Tibial artery (tissue), 4 donors: ENCODE measurements at regions not wholly inside any gene's neighbourhood (a gene's known extent, or its start where the extent isn't known, plus 50 kb on each side); places are given as distances from the start of the nearest gene placed in this dataset.
A peak's percentile ranks its signal among the peaks of the same experiment; 100 is the strongest.

ENCODE experiments used
- DNase-seq, 2 donors: peaks; one replicate each; pipeline ENCODE4 v3.0.0-alpha.2; 2019
- H3K27ac ChIP-seq, 2 donors: fragments of 200-600 bp; sonication (generic) in 1 of 2; 1 replicate in 1 of 2; 2 replicates in 1 of 2; pipeline ENCODE4 v1.5.1; 2018 to 2019; ENCODE audit warnings: mild to moderate bottlenecking in 1 of 2
- H3K27me3 ChIP-seq, 2 donors: fragments of 200-600 bp; sonication (generic) in 1 of 2; one replicate each; pipeline versions ENCODE4 v1.5.1 to v1.6.0; 2016 to 2019
- H3K36me3 ChIP-seq, 3 donors: fragments of 200-600 bp; sonication (generic) in 2 of 3; one replicate each; pipeline ENCODE4 v1.5.1; 2016 to 2019; ENCODE audit warnings: mild to moderate bottlenecking in 2 of 3
- H3K4me1 ChIP-seq, 4 donors: fragments of 200-600 bp; sonication (generic) in 2 of 4; 1 replicate in 3 of 4; 2 replicates in 1 of 4; pipeline ENCODE4 v1.5.1; 2016 to 2019
- H3K4me3 ChIP-seq, 2 donors: fragments of 200-600 bp; sonication (generic) in 1 of 2; 1 replicate in 1 of 2; 2 replicates in 1 of 2; pipeline ENCODE4 v1.5.1; 2018 to 2019; ENCODE audit warnings: mild to moderate bottlenecking in 2 of 2
- H3K9me3 ChIP-seq, 3 donors: fragments of 200-600 bp; sonication (generic) in 1 of 3; one replicate each; pipeline ENCODE4 v1.5.1; 2016 to 2019
- intact Hi-C: fragments of 100-400 bp; cut with DNase I; formaldehyde crosslinking; loops from one replicate; pipeline ENCODE4 v1.15.0; 2023; ENCODE audit warnings: low total_unique reads
- TF ChIP-seq, protein P1 (sequence below), 2 experiments: fragments of 200-600 bp in 1 of 2; fragments of 450-650 bp in 1 of 2; IDR thresholded peaks; one replicate each; pipeline ENCODE4 v1.5.1; 2017 to 2019; ENCODE audit warnings: antibody characterized with exemption in 2 of 2, mild to moderate bottlenecking in 1 of 2, moderate library complexity in 1 of 2

DNA sequence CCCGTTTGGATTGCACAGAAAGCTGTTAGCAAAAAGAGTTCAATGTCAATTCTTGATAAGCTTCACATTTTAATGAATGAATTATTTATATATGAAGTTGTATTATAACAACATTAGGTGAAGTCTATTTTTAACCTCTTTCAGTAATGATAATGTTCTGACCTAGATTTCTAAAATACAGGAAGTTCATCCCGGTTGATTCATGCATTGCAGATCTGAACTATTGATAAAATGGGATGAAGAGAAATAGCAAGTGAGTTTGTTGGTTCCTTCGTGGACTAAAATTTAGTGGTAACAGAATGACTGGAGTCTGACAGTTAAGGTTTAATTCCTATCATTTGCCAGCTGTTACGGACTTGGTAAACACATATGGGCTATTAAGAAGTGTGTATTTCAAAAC, 180.5 kb downstream of the PCSK1 start:
- H3K27me3 ChIP-seq = no peaks in the 10 kb centered on the region
- intact Hi-C loops = no loop called here
- no peaks in the 10 kb centered on the region for H3K36me3 ChIP-seq
- H3K27ac ChIP-seq = no peak overlapping the region
- no peaks in the 10 kb centered on the region for H3K9me3 ChIP-seq
- no peak for DNase-seq
- TF ChIP-seq, protein P1, sequence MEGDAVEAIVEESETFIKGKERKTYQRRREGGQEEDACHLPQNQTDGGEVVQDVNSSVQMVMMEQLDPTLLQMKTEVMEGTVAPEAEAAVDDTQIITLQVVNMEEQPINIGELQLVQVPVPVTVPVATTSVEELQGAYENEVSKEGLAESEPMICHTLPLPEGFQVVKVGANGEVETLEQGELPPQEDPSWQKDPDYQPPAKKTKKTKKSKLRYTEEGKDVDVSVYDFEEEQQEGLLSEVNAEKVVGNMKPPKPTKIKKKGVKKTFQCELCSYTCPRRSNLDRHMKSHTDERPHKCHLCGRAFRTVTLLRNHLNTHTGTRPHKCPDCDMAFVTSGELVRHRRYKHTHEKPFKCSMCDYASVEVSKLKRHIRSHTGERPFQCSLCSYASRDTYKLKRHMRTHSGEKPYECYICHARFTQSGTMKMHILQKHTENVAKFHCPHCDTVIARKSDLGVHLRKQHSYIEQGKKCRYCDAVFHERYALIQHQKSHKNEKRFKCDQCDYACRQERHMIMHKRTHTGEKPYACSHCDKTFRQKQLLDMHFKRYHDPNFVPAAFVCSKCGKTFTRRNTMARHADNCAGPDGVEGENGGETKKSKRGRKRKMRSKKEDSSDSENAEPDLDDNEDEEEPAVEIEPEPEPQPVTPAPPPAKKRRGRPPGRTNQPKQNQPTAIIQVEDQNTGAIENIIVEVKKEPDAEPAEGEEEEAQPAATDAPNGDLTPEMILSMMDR (IDR thresholded peaks at IDR 0.05) = no peak
- no peak overlapping the region for H3K4me3 ChIP-seq
- H3K4me1 ChIP-seq = peaks cover 0 to 51% (median 10%) of the 10 kb centered on the region in 4 donors

DNA sequence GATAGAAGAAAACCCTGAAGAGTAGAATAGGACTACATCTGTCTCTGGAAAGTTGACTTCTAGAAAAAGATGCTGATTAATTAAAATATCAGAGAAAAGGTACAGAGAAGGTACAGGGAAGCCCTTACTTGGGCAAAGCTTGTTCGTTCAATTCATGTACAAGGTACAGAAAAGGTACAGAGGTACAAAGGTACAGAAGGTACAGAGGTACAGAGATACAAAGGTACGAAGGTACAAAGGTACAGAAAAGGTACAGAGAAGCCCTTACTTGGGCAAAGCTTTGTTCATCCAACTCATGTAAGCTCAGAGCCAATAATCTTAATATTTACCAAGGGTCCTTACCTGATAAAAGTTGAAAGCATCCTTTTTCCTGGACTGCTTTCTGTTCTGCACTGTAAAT, 182.3 kb downstream of the PCSK1 start:
- H3K4me3 ChIP-seq = no peak overlapping the region
- H3K27me3 ChIP-seq = no peaks in the 10 kb centered on the region
- intact Hi-C loops = no loop called here
- no peaks in the 10 kb centered on the region for H3K36me3 ChIP-seq
- H3K4me1 ChIP-seq = peaks cover 0 to 47% (median 13%) of the 10 kb centered on the region in 4 donors
- peak overlapping the region in 1 of 2 donors; percentile 84 for H3K27ac ChIP-seq
- TF ChIP-seq, protein P1 (IDR thresholded peaks at IDR 0.05) = no peak
- no peaks in the 10 kb centered on the region for H3K9me3 ChIP-seq
- no peak for DNase-seq

DNA sequence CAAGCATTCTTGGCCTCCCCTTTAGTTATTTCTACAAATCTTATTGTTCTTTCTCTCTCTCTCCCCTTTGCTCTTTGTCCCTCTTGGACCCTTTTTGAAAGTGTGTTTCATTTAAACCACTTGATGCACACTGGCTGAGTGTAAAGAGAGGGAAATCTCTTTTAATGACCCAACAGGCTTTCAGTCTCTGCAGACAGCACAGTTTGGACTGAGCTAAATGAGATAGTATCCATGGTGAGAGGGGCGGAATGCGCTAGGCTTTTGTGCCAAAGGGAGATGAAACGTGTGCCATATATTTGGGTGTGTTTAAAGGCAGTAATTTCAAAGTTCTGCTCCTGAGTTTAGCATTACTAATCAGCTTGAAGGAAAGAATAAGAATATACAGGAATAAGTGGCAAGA, 184.9 kb downstream of the PCSK1 start:
- intact Hi-C loops = loop anchor here (5.0 kb wide), 1 partner anchor 286 kb away; the partner anchor contains the start of gene ELL2
- peaks cover 0 to 51% (median 10%) of the 10 kb centered on the region in 4 donors for H3K4me1 ChIP-seq
- TF ChIP-seq, protein P1 (IDR thresholded peaks at IDR 0.05) = no peak
- peak overlapping the region; percentile 80 to 84 for H3K27ac ChIP-seq
- no peak overlapping the region for H3K4me3 ChIP-seq
- no peaks in the 10 kb centered on the region for H3K27me3 ChIP-seq
- no peak for DNase-seq
- H3K36me3 ChIP-seq = no peaks in the 10 kb centered on the region
- no peaks in the 10 kb centered on the region for H3K9me3 ChIP-seq

DNA sequence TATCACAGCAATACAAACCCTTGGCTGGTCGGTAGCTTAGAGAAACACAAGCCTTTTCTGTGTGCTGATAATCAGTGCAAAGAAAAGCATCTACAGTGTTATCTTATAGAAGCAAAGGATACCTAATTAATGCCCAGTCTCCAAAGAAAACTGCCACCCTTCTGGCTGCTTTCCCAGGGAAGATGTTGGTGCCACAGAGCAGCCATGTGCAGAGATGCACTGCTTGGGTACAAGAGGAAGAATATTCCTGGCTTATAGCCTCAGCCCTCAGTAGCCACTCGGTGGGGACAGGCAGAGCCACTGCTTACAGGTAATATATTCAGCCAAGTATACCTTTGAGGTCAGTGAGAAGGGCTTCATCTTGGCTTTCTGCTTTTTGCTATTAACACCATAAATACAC, 185.3 kb downstream of the PCSK1 start:
- Histone ChIP-seq H3K27ac (peak overlapping the region; percentile 80 to 84), H3K27me3 (no peaks in the 10 kb centered on the region), H3K36me3 (no peaks in the 10 kb centered on the region), H3K4me3 (peak overlapping the region; percentile 20 to 27), H3K4me1 (peaks cover 0 to 55% (median 10%) of the 10 kb centered on the region in 4 donors), H3K9me3 (no peaks in the 10 kb centered on the region)
- DNase-seq = no peak
- intact Hi-C loops = loop anchor here (5.0 kb wide), 1 partner anchor 285 kb away; the partner anchor contains the start of gene ELL2
- TF ChIP-seq, protein P1 (IDR thresholded peaks at IDR 0.05) = no peak

DNA sequence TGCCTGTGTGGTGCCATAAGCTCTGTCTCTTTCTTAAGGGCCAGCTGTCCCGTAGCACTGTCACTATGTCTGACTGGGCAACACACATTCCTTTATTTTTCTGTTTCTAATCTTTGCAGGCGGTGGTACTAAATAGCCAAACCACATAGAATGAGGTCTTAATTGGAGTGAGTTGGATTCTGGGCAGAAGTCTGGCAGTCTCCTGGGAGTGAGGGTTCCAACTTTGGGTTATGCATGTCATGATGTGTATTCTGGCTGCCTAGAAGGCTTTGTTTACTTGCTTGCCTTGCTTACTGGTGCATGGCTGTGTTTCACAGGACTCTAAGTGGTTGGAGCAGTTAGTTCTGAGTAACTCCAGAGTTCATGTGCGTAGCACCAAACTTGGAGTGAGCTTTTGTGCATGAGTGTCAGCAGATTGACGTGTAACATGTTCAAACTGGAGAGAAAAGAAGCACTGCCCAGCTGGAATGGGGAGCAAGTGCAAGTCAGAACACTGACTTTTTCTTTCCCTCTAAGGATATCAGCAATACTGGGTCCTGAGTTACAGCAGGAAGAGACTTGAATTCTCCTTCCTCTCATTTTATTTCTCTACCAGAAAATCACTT, 185.8 kb downstream of the PCSK1 start:
- H3K36me3 ChIP-seq = no peaks in the 10 kb centered on the region
- intact Hi-C loops = loop anchor here (5.0 kb wide), 1 partner anchor 285 kb away; the partner anchor contains the start of gene ELL2
- H3K27me3 ChIP-seq = no peaks in the 10 kb centered on the region
- TF ChIP-seq, protein P1 (IDR thresholded peaks at IDR 0.05) = no peak
- H3K4me1 ChIP-seq = peaks cover 0 to 58% (median 10%) of the 10 kb centered on the region in 4 donors
- peak overlapping the region; percentile 20 to 27 for H3K4me3 ChIP-seq
- no peaks in the 10 kb centered on the region for H3K9me3 ChIP-seq
- peak overlapping the region; percentile 80 to 84 for H3K27ac ChIP-seq
- peak; percentile 66 to 89 for DNase-seq
